Epidermal melanocyte (primary cell): ENCODE measurements at regions not wholly inside any gene's neighbourhood (a gene's known extent, or its start where the extent isn't known, plus 50 kb on each side); places are given as distances from the start of the nearest gene placed in this dataset.

Experiments used
- DNase-seq: peaks from one replicate; pipeline ENCODE4 v3.0.0; 2011; ENCODE audit warnings: low spot score; ENCODE audit not compliant: insufficient read length

DNA sequence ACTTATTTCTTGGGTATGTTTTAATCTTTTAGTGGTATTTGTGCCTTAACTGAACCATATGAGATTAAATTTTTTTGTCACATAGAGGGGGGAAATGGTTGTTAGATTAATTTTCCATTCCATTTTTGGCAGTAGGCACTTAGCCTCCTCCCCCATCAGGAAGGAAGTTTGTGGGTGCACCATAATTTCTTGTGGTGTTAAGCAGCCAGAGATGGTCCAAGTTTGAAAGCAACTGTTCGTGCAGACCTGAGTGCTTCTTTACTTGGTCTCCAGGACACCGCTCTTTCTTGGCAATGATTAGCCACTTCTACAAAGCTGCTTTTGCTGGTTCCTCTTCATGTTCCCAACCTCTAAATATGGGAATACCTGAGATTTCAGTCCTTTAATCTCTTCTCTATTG lies 92.7 kb upstream of the RPL34 start:
- DNase-seq = no peak

DNA sequence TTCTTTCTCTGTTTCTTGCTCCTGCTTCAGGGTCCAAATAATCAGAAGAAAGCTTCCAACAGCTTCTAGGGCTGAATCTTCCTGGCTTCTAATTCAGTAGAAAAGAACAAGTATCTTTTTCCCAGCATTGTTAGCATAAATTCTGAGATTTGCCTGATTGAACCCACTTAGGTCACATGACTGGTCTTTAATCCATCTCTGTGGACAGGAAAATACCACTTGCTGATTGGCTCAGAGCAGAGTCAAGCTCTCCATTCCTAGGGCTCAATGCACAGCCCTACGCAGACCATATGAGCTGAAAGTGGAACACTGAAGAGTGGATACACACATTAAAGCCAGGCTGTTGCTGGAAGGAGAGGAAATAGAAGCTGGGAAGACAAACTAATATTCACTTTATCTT lies 99.6 kb upstream of the RPL34 start:
- no peak for DNase-seq

DNA sequence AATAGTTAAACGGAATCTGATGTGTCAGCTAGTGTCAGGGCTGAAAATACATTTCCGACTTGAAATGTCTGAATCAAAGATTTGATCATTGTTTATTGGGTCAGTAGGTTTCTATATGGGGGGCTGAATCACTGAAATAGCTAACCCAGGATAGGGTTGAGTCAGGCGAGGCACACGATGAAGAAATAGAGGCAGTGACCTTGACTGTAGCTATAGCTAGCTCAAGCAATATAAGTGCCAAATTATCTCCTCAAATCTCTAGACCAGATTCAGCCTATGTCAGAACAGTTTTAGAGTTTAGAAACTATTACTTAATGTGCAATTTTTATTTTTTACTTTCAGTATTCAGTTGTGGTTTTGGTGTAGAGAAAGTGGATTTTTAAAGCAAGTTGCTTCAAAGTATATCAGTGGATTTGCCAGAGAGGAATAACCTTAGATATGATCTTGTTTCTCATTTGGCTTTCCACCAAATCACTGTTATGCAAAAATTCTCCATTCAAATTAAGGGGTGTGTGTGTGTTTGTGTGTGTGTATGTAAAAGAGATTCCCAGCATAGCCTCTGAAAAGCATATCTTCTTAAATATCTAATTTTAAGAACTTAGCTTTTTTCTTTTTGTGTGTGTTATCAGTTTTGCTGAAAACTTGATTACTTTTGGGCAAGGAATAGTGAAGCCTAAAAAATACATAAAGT lies 100.3 kb upstream of the RPL34 start:
- DNase-seq = no peak

DNA sequence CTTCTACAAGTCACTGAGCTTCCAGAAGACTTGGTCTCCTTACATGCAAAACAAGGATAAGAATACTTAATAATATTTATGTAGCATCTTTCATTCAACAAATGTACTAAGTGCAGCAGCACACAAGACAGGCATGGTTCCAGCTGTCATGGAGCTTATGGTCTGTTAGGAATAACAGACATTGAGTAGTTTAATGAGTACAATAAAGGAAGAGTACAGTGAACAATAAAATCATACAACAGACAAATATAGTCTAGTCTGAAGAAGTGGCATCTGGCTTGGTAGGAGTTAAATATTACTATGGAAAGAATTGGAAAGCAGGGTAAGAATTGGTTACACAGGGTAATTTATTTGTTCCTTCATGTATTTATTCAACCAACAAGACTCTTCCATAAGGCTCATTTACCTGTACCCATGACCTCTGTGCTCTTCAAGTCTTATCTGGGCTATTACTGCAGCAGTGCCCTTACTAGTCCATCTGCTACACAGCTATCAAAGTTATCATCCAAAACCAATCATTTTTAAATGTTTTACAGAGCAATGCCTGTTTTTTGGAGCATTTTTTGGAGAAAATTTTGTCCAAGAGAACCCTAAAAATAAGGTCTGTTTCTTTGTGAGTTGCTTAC lies 101.1 kb upstream of the RPL34 start:
- DNase-seq = no peak

DNA sequence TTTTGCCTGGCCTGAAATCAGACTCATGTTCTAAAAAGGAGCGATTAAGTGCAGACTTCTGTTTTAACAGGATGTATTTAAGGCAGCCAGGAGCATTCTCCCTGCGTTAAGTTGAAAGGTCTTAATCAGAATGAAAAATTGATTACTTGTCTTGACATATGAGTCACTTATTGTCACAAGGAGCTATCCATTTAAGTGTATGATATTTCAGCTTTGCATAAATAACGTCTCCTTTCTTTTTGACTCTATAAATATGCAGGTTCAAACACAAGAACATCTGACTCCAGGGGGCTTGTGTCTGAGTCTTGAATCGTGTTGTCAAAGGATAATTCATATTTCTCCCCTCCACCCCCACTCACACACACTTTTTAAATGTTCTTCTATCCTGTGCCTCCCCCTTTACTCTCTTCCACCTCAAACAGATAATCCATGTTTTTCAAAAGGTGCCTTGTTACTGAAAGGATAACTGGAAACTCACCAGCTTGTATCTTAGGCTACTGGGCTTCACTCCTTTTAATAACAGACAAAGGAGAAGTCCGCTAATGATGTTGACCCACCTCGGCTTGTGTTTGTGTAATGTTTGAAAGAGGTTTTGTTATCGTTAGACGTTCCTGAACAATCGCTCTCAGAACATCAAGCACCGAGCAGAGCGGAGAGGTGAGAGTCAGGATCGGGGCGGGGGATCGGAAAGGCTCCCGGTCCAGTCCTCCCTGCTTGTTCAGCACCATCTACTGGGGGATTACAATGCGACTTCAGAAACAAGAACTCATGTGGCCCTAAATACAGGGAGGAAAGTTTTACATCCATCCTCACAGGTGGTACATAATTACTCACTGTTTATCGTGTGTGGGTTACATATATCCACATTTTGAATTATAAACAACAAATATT lies 107.5 kb upstream of the RPL34 start:
- DNase-seq = peak; percentile 31

DNA sequence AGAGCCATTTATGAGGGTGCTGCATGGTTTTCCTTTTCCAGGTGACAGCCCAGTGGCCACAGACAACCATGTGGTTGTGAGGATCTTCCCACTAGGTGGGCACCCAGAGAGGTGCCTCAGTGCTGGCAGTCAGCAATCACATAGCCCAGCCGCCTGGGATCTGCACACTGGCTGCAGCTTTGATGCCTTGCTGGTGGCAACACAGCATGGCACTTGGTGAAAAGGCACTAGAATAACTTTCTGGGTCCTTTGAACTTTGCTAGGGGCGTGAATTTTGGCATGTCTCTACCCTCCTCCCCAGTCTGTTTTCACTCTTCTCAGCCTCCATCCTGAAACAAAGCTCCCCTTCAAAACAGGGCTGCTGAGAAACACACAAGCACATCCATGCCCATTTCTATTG lies 108.8 kb upstream of the RPL34 start:
- DNase-seq = no peak

DNA sequence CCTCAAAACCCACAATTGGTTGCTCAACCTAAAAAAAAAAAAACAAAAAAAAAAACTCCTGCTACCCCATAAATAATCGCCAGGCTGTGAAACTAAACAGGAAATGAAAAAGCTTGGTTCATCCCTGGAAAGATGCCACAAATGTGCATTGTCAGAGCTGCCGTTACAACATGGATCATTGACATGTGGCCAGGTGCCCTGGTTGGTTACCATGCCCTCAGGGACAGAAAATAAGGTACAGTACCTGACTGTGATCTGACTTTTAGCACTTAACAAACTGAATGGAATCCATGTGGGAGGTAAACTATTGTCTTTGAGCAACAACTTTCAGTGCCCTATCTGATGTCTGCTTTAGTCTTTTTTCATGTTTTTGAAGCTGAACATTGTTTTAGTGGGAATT lies 118.0 kb upstream of the RPL34 start:
- DNase-seq = no peak

DNA sequence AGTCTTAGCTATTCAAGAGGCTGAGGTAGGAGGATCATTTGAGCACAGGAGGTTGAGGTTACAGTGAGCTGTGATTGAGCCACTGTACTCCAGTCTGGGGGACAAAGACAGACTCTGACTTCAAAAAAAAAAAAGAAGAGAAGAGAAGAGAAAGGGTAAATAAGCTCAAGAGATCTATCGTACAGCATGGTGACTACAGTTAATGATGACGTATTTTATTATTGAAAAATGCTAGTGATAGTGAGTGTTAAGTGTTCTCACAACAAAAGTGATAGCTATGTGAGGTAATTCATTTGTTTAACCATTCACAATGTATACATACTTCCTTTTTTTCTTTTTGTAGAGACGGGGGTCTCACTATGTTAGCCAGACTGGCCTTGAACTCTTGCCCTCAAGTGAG lies 121.5 kb upstream of the RPL34 start:
- no peak for DNase-seq

DNA sequence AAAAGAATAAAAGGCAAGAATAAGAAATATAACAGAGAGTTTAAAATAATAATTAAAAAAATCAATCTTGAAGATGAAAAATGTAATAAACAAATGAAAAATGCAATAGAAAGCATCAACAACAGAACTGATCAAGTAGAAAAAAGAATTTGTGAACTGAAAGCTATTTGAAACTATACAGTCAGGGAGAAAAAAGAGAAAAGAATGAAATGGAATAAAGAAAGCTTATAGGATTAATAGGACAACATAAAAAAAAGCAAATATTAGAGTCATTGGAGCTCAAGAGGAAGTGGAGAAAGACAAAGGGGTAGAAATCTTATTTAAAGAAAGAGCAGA lies 126.8 kb upstream of the RPL34 start:
- no peak for DNase-seq

DNA sequence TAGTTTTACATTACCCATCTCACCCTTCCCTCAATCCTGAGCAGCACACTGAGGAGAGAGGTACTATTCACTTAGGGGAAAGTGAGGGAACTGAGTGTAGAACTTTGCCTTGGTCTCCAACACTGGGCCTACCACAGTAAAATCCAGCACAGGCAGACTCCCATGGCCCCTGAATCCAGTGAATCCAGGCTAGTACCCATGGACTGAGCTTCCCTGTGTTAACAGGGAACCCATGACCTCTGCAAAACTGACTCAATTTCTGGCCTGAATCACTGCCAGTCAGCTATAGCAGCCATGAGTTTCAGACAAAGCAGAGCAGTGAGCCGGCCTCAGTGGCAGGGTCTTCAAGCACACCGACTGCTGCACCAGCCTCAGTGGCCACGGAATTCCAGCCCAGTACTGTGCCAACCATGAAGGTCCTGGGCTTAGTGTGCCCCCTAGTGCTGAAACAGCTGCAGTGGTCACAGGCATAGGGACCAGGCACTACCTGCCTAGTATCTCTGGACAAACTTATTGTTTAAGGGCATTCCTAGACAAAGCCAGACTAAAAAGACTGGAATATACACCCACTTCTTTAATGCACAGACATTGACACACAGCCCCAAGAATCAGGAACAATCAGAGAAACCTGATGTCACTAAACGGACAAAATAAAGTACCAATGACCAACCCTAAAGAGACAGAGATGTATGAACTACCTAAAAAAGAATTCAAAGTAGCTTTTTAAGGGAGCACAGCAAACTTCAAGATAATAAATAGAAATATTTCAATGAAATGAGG lies 127.4 kb upstream of the RPL34 start:
- DNase-seq = no peak

DNA sequence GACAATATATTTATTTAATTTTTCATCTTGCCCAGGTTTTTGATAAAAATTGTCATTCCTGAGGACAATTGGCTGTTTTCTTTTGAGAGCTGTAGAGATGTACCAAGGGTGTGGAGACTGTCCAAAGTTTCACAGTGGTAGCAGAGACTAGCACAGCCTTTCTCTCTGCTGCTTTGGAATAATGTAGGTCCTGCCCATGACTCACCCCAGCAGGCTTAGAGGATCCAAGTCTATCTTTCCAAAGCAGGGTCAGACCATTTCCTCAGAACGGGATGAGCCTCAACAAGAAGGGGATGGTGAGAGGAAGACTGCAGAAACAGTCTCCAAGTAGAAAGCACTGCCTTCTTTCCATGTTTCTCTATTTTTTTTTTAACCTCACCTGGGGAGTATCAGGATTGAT lies 131.5 kb upstream of the RPL34 start:
- no peak for DNase-seq

DNA sequence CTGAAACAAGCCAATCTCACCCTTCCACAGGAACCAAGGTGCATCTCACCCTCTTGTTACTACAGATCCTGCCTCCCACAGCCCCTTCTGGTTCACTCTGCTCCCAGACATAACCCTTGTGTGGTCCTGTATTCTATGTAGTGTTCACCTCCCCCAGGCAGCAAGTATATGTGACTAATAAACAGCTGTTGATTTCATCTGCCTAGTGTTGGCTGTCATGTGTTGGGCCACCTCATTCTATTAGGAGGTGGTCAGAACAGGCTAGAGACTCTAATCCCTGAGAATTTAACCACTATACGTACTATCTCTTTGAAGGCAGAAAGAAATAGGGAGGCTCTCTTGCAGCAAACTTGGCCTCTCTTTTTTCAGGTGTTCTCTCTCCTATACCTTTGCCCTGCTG lies 134.3 kb upstream of the RPL34 start:
- DNase-seq = no peak

DNA sequence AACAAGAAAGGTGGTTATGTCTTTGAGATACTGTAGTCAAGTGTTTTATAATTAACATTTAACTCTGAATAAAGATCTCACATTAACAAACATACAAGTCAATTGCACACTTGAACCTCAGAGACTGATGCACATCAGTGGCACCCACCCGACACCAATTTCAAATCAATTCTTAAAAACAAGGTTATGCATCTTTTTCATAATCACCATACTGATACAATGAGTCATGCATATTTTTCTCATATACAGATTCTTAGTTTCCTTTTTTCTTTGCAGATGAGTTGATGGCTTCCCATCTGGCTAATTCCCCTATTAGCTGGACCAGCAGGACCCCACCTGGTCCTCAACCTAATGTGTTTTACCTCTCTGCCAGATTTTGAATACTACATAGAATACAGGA lies 136.2 kb upstream of the RPL34 start:
- no peak for DNase-seq

DNA sequence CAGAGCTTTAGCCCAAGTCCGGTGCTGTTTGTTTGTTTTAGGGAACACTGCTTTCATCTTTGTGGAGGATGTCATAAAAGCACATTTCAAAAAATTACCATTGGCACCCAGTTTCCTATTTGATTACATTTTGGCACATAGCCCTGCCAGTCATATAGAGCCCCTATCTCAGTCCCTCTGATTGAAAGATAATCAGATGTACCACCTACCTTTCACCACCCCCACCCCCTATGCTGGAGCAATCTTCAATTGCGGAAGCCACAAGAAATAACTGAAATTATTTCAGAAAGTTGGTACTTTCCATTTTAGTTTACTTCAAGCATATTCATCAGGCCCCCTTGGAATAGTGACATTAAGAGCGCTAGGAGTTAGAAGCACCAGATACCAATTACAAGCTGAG lies 136.7 kb upstream of the RPL34 start:
- DNase-seq = no peak

DNA sequence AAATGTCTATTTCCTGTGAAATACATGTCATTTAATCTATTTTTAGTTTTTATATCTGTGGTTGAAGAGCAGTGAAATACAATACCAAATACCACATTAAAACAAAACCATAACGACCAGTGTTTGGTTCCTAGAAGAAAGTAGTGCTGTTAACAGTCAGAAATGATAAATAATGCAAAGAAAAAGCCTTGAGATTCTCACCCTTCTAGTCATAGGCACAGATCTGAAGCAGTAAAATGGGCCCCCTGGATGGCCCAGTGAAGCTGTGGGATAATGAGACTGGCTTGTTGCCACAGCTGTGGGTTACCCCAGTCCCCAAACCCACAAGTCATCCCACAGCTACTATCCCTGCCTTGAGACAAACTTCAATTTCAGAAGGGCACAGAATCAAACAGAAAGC lies 137.3 kb upstream of the RPL34 start:
- DNase-seq = no peak

DNA sequence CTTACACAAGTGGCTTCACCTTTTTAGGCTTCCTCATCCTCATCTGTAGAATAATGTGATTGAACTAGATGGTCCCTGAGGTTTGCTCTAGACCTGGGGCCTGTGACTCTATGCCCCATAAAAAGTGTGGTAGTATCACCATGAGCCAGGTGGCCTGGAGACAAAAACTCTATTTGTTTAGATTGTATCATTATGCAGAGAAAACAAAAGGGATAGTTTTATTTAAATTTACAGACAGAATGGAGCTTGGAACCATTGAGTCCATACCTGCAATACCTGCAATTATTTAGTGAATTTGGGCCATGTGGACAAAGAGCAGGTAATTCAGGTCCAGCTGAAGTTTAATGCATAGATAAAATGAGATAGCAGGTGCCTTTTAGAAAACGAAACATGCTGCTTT lies 139.5 kb upstream of the RPL34 start:
- no peak for DNase-seq

DNA sequence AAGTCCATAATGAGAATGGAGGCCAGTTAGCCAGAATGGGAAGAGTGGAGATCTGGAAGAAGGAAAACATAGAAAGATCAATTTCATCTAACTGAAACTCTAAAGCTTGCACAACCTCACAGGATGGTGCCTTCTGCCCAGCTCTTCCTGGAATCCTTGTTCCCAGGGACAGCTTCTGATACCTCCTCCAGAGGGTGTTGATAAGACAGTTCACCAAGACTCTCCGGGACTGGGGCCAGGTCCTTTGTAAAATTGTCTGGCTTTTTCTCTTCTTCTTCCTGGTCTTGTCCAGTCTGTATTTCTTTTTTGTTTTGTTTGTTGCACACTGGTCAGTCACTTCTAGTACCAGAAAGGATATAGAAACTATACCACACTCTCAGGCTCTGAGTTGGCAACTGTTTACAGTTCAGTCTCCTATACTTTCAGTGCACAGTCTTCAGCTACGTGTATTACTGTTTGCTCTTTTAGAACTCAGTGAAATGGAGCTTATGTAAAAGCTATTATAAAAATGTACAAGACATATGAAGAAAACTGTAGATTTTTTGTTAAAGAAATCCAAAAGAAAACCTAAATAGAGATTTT lies 142.8 kb upstream of the RPL34 start:
- no peak for DNase-seq

DNA sequence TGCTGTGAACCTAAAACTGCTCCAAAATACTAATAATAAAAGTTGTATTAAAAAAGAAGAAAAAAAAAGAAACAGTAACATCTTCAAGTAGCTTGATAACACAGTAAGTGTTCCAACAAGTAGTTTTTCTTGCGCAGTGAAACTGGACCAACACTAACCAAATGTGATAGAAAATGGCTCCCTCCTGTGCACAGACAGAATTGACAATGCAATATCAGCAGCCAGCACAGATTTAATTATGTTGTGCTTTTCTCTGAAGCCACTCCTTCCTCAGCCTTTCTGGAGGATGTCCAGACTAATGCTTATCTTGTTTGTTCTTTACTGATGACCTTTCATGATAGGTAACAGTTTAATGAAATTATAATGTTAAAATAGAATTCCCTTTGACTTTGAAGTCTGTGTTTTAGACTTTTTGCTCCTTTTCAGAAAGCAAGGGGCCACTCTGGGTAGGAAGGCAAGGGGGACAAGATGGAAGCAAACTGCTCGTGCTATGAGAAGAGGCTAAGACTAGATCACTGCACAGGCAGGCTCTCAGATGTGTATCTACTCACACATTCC lies 147.1 kb upstream of the RPL34 start:
- no peak for DNase-seq

DNA sequence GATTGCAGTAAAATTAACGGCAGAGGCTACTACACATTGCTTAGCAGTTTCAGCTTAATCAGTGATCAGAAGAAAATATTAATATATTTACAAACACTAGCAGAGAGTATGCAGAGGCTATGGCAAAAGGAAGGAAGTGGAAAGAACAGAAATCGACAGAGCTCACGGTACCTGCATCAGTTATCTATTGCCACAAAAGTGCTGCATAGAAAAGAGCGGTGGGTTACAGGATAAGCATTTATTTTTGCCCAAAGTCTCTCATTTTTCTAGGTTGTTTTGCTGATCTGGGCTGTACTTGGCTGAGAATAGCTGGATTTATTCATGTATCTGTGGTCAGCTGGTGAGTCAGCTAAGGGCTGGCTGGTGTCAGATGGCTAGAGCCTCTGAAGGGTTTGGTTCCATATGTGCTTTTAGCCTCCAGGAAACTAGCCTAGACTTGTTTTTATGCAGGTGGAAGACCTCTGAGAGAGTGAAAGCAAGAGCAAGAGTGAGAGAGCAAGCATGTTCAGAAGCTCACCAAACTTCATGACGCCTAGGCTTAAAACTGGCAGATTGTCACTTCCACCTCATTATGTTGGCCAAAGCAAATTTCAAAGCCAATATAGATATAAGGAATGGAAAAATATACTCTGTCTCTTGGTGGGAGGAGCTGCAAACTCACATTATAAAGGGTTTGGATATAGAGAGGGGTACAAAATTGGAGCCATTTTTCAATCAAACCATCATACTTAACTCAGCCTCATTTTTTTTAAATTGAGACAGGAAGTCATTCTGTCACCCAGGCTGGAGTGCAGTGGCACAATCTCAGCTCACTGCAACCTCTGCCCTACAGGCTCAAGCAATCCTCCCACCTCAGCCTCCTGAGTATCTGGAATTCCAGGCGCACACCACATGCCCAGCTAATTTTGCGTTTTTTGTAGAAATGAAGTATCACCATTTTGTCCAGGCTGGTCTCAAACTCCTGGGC lies 153.2 kb upstream of the RPL34 start:
- DNase-seq = peak; percentile 22

DNA sequence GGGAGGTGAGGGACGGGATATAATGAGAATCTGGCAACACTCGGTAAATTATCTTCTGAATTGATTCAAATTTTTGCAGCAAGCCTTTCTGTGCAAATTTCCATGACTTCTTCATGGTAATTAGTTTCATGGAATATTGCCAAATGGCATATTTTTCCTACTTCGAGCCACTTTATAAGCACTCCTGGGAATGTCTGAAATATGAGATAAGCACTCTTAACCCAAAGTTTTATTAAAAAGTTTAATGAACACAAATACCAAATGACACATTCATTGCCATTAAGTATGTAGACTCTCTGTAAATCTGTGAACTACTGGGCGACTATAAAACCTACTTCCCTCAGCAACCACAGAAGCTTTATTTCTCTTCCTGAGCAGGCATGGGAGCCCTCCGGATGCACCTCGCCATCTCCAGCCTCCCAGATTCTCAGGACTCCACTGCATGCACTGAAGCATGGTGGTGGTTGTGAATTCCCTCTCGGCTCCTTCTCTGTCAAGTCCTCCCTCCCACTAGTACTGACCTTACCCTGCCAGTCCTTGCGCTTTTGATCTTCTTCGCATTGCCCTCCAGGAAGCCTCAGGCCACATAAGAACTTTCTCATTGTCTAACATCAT lies 154.4 kb upstream of the RPL34 start:
- no peak for DNase-seq
